Lung (tissue), 11 donors: ENCODE measurements at regions not wholly inside any gene's neighbourhood (a gene's known extent, or its start where the extent isn't known, plus 50 kb on each side); places are given as distances from the start of the nearest gene placed in this dataset.

Source experiments
- ATAC-seq: fragments of 200-7000 bp; cut with Tn5 transposase; one replicate; pipeline ENCODE4 v1.9.1; 2020; ENCODE audit warnings: moderate number of reproducible peaks; ENCODE audit not compliant: insufficient read depth, low FRiP score
- DNase-seq, 3 donors: peaks; one replicate each; pipeline ENCODE4 v3.0.0-alpha.2; 2013 to 2017
- H3K27ac ChIP-seq, 2 donors: one replicate each; pipeline ENCODE4 v1.5.1; 2013; ENCODE audit warnings: mild to moderate bottlenecking in 2 of 2, moderate library complexity in 2 of 2, control low read depth in 1 of 2, inconsistent platforms in 1 of 2, low read depth in 1 of 2, low read length in 1 of 2
- H3K27me3 ChIP-seq, 3 donors: one replicate each; pipeline ENCODE4 v1.5.1; 2013; ENCODE audit warnings: low read length in 2 of 3; ENCODE audit not compliant: control insufficient read depth in 3 of 3, insufficient read depth in 3 of 3
- H3K36me3 ChIP-seq, 4 donors: one replicate each; pipeline ENCODE4 v1.5.1; 2013; ENCODE audit warnings: low read length in 4 of 4, mild to moderate bottlenecking in 1 of 4, moderate library complexity in 1 of 4; ENCODE audit not compliant: control insufficient read depth in 4 of 4, insufficient read depth in 4 of 4
- H3K4me1 ChIP-seq, 5 donors: one replicate each; pipeline ENCODE4 v1.5.1; 2013; ENCODE audit warnings: low read length in 5 of 5, mild to moderate bottlenecking in 2 of 5, moderate library complexity in 1 of 5; ENCODE audit not compliant: control insufficient read depth in 5 of 5, insufficient read depth in 5 of 5
- H3K4me3 ChIP-seq: one replicate; pipeline ENCODE4 v1.5.1; 2013; ENCODE audit warnings: mild to moderate bottlenecking, control low read depth, moderate library complexity
- H3K9ac ChIP-seq, 2 donors: one replicate each; pipeline ENCODE4 v1.5.1; 2013; ENCODE audit warnings: low read length in 2 of 2, control low read depth in 1 of 2; ENCODE audit not compliant: insufficient read depth in 1 of 2
- H3K9me3 ChIP-seq, 4 donors: one replicate each; pipeline ENCODE4 v1.5.1; 2013; ENCODE audit warnings: low read length in 3 of 4, mild to moderate bottlenecking in 1 of 4, moderate library complexity in 1 of 4; ENCODE audit not compliant: control insufficient read depth in 4 of 4, insufficient read depth in 3 of 4
- CTCF ChIP-seq: IDR thresholded peaks from 2 replicates; pipeline ENCODE4 v1.5.1; 2012; ENCODE audit warnings: mild to moderate bottlenecking; ENCODE audit errors: control extremely low read depth, extremely low read depth
- whole genome bisulfite sequencing, 2 donors: extraction: QIAGEN DNeasy Blood & Tissue Kit; methylation state at CpG; one replicate each; pipeline ENCODE4 v1.1.7; 2013; 5-methylcytosine and 5-hydroxymethylcytosine counted together
- donor health status: control.
- donor health status: control.
- donor health status: Bipolar disorder and iron deficiency.
- donor health status: healthy.
- donor health status: DM: yes; HTN: yes; CAD: no.

GRCh38 chr5:165157219-165157618 is 1651.8 kb downstream of the MAT2B start:
- Histone ChIP-seq H3K9me3 (no peaks in the 10 kb centered on the region), H3K4me3 (no peak overlapping the region), H3K27me3 (no peaks in the 10 kb centered on the region), H3K4me1 (no peaks in the 10 kb centered on the region), H3K9ac (no peak overlapping the region), H3K27ac (no peak overlapping the region), H3K36me3 (no peaks in the 10 kb centered on the region)
- no peak for TF ChIP-seq CTCF
- DNase-seq (no peak), ATAC-seq (no peak)
- 65 to 95% methylated on average over 1 of the region's 1 CpG for WGBS, 2 donors

DNA sequence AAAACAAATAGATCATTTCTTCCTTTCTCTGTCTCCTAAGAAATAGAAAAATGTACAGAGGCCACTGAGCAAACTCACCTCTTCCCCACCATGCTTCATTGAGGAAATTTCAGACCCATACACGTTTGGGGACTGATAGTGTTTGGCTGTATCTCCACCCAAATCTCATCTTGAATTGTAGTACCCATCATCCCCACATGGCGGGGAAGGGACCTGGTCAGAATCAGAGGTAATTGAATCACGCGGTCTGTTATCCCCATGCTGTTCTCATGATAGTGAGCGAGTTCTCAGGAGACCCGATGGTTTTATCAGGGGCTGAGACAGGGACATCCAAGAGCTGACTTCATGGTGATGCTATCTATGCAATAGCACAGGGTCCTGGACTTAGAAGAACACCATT is 1655.8 kb downstream of the MAT2B start:
- TF ChIP-seq CTCF, result no peak
- Histone ChIP-seq H3K4me1 (no peaks in the 10 kb centered on the region), H3K36me3 (no peaks in the 10 kb centered on the region), H3K27ac (no peak overlapping the region), H3K9me3 (no peaks in the 10 kb centered on the region), H3K4me3 (no peak overlapping the region), H3K27me3 (no peaks in the 10 kb centered on the region), H3K9ac (no peak overlapping the region)
- ATAC-seq (no peak), DNase-seq (no peak)
- 91 to 95% methylated on average over 6 of the region's 6 CpGs for WGBS, 2 donors

- no peak overlapping the region for H3K9ac ChIP-seq
- H3K9me3 ChIP-seq, result no peaks in the 10 kb centered on the region
- 47 to 48% methylated on average over 2 of the region's 2 CpGs for whole genome bisulfite sequencing, 2 donors
- ATAC-seq (no peak), DNase-seq (no peak)
- H3K4me1 ChIP-seq, result no peaks in the 10 kb centered on the region
- H3K27me3 ChIP-seq, result no peaks in the 10 kb centered on the region
- H3K27ac ChIP-seq, result no peak overlapping the region
- no peak overlapping the region for H3K4me3 ChIP-seq
- TF ChIP-seq CTCF, result no peak
- no peaks in the 10 kb centered on the region for H3K36me3 ChIP-seq
These were observed 1658.4 kb downstream of the MAT2B start for GRCh38 chr5:165163861-165164260.

- no peak for TF ChIP-seq CTCF
- no peak overlapping the region for H3K9ac ChIP-seq
- H3K36me3 ChIP-seq, result no peaks in the 10 kb centered on the region
- H3K27me3 ChIP-seq, result no peaks in the 10 kb centered on the region
- peaks cover 0 to 2% (median 0%) of the 10 kb centered on the region in 4 donors for H3K9me3 ChIP-seq
- WGBS, 2 donors, result 86 to 87% methylated on average over 2 of the region's 2 CpGs
- ATAC-seq (no peak), DNase-seq (no peak)
- no peak overlapping the region for H3K27ac ChIP-seq
- H3K4me1 ChIP-seq, result peaks cover 0 to 3% (median 0%) of the 10 kb centered on the region in 5 donors
- H3K4me3 ChIP-seq, result no peak overlapping the region
These were observed 1668.2 kb downstream of the MAT2B start for GRCh38 chr5:165173651-165174050.
